SK-N-SH (cell line): ENCODE measurements at regions not wholly inside any gene's neighbourhood (a gene's known extent, or its start where the extent isn't known, plus 50 kb on each side); places are given as distances from the start of the nearest gene placed in this dataset.
A peak's percentile ranks its signal among the peaks of the same experiment; 100 is the strongest.

Source experiments
- CTCF ChIA-PET: fragments of 300-600, 350-600 bp; formaldehyde crosslinking; extraction: SDS; loops from one replicate; lab custom pipeline; 2021; lab: Yijun Ruan, JAX
- POLR2A ChIA-PET: fragments of 350-600 bp; sonication (Branson Sonifier 250); formaldehyde crosslinking; extraction: SDS; loops from one replicate; lab custom pipeline; 2020; ENCODE audit warnings: antibody characterized with exemption, inconsistent platforms; lab: Yijun Ruan, JAX
- DNase-seq: peaks from one replicate; pipeline ENCODE4 v3.0.0; 2012
- H2AFZ ChIP-seq: fragments of 200-600 bp; sonication (generic); 2 replicates; pipeline ENCODE4 v1.8.1; 2016; ENCODE audit warnings: antibody characterized with exemption, mild to moderate bottlenecking, low read depth
- H3F3A ChIP-seq: fragments of 200-600 bp; sonication (generic); replicated peaks from 2 replicates; pipeline ENCODE3; 2016; ENCODE audit warnings: antibody characterized with exemption, mild to moderate bottlenecking; ENCODE audit not compliant: insufficient read depth
- H3K27ac ChIP-seq, 2 experiments: fragments of 200-500 bp in 1 of 2; fragments of 200-600 bp in 1 of 2; sonication (Bioruptor generic) in 1 of 2; sonication (generic), shearing (Covaris generic) in 1 of 2; 2 replicates each; pipeline versions ENCODE4 v1.5.1 to v1.6.1; 2014 to 2016; ENCODE audit warnings: low read depth in 2 of 2, inconsistent platforms in 1 of 2, low read length in 1 of 2, mild to moderate bottlenecking in 1 of 2, mixed read lengths in 1 of 2
- H3K27me3 ChIP-seq: fragments of 200-600 bp; sonication (generic), shearing (Covaris generic); 2 replicates; pipeline ENCODE4 v1.6.1; 2016; ENCODE audit warnings: mixed run types; ENCODE audit not compliant: insufficient read depth
- H3K36me3 ChIP-seq, 2 experiments: fragments of 200-500 bp in 1 of 2; fragments of 200-600 bp in 1 of 2; sonication (Bioruptor generic) in 1 of 2; sonication (generic) in 1 of 2; replicated peaks in 1 of 2; 2 replicates each; pipeline versions ENCODE3 to v1.5.1; 2014 to 2016; ENCODE audit warnings: low read length in 1 of 2, mild to moderate bottlenecking in 1 of 2; ENCODE audit not compliant: insufficient read depth in 2 of 2, control insufficient read depth in 1 of 2
- H3K4me1 ChIP-seq, 2 experiments: fragments of 200-500 bp in 1 of 2; fragments of 200-600 bp in 1 of 2; sonication (Bioruptor generic) in 1 of 2; sonication (generic), shearing (Covaris generic) in 1 of 2; 2 replicates each; pipeline versions ENCODE4 v1.5.1 to v1.6.1; 2014 to 2016; ENCODE audit warnings: low read depth in 1 of 2, low read length in 1 of 2, mixed run types in 1 of 2; ENCODE audit not compliant: insufficient read depth in 2 of 2, control insufficient read depth in 1 of 2
- H3K4me2 ChIP-seq: fragments of 200-600 bp; sonication (generic), shearing (Covaris generic); 2 replicates; pipeline ENCODE4 v1.6.1; 2017; ENCODE audit warnings: mixed run types
- H3K4me3 ChIP-seq, 2 experiments: fragments of 200-500 bp in 1 of 2; fragments of 200-600 bp in 1 of 2; sonication (Bioruptor generic) in 1 of 2; sonication (generic), shearing (Covaris generic) in 1 of 2; 2 replicates each; pipeline versions ENCODE4 v1.5.1 to v1.8.1; 2014 to 2016; ENCODE audit warnings: low read depth in 2 of 2, inconsistent platforms in 1 of 2, low read length in 1 of 2, mild to moderate bottlenecking in 1 of 2, mixed read lengths in 1 of 2, moderate library complexity in 1 of 2
- H3K79me2 ChIP-seq: fragments of 200-600 bp; sonication (generic); 2 replicates; pipeline ENCODE4 v1.8.1; 2017; ENCODE audit warnings: mild to moderate bottlenecking; ENCODE audit not compliant: insufficient read depth
- H3K9ac ChIP-seq: fragments of 200-600 bp; sonication (generic); 2 replicates; pipeline ENCODE4 v1.6.1; 2017; ENCODE audit warnings: mixed run types
- H3K9me2 ChIP-seq: fragments of 200-600 bp; sonication (generic); 2 replicates; pipeline ENCODE4 v1.6.1; 2017; ENCODE audit warnings: mixed run types
- H3K9me3 ChIP-seq: fragments of 200-600 bp; sonication (generic); 2 replicates; pipeline ENCODE4 v1.6.1; 2017; ENCODE audit warnings: mixed run types, mild to moderate bottlenecking, moderate library complexity
- H4K20me1 ChIP-seq: fragments of 200-600 bp; sonication (generic); 2 replicates; pipeline ENCODE4 v1.6.1; 2017; ENCODE audit warnings: mild to moderate bottlenecking, mixed run types; ENCODE audit not compliant: insufficient read depth
- CTCF ChIP-seq: fragments of 200-600 bp; sonication (generic); IDR thresholded peaks from 2 replicates; pipeline ENCODE4 v1.6.1; 2017; ENCODE audit warnings: antibody characterized with exemption, mild to moderate bottlenecking, moderate library complexity
- FOSL2 ChIP-seq: IDR thresholded peaks from 2 replicates; pipeline ENCODE4 v1.4.0; 2012; ENCODE audit warnings: low read depth, mild to moderate bottlenecking, moderate library complexity, borderline replicate concordance
- FOXM1 ChIP-seq: IDR thresholded peaks from 2 replicates; pipeline ENCODE4 v1.4.0; 2012; ENCODE audit warnings: low read depth, mild to moderate bottlenecking
- GATA2 ChIP-seq: sonication (generic); formaldehyde crosslinking; IDR thresholded peaks from 2 replicates; pipeline ENCODE4 v1.5.0; 2020; ENCODE audit warnings: mild to moderate bottlenecking, missing genetic modification reagents
- IRF3 ChIP-seq: fragments of 150-350 bp; IDR thresholded peaks from 2 replicates; pipeline ENCODE4 v1.6.1; 2016; ENCODE audit warnings: mild to moderate bottlenecking, low read depth, low read length
- MXI1 ChIP-seq: IDR thresholded peaks from 2 replicates; pipeline ENCODE4 v1.6.1; 2012; ENCODE audit warnings: mild to moderate bottlenecking, low read depth, low read length, improper control_type of control experiment
- PBX3 ChIP-seq: IDR thresholded peaks from 2 replicates; pipeline ENCODE4; 2012
- POLR2AphosphoS5 ChIP-seq: IDR thresholded peaks from 2 replicates; pipeline ENCODE4 v1.6.1; 2012; ENCODE audit warnings: low read depth, low read length
- RAD21 ChIP-seq: IDR thresholded peaks from 2 replicates; pipeline ENCODE4 v1.6.1; 2012; ENCODE audit warnings: mild to moderate bottlenecking, low read length
- RCOR1 ChIP-seq: fragments of 150-350 bp; IDR thresholded peaks from 2 replicates; pipeline ENCODE4 v1.6.1; 2017; ENCODE audit warnings: antibody characterized with exemption, low read length
- RFX5 ChIP-seq: IDR thresholded peaks from 2 replicates; pipeline ENCODE4 v1.6.1; 2012; ENCODE audit warnings: mild to moderate bottlenecking, improper control_type of control experiment, low read length
- SIN3A ChIP-seq: IDR thresholded peaks from 2 replicates; pipeline ENCODE4 v1.6.1; 2012; ENCODE audit warnings: low read depth, mild to moderate bottlenecking, low read length, moderate library complexity, borderline replicate concordance
- TAF1 ChIP-seq: IDR thresholded peaks from 2 replicates; pipeline ENCODE4 v1.6.1; 2012; ENCODE audit warnings: low read depth, mild to moderate bottlenecking, low read length, moderate library complexity, borderline replicate concordance
- TCF12 ChIP-seq: IDR thresholded peaks from 2 replicates; pipeline ENCODE4 v1.4.0; 2012
- USF2 ChIP-seq: fragments of 150-350 bp; IDR thresholded peaks from 2 replicates; pipeline ENCODE4 v1.6.1; 2017; ENCODE audit warnings: antibody characterized with exemption, low read length, low read depth, borderline replicate concordance
- YY1 ChIP-seq: IDR thresholded peaks from 2 replicates; pipeline ENCODE4 v1.4.0; 2012; ENCODE audit warnings: low read depth, mild to moderate bottlenecking
- WGBS: methylation state at CpG from one replicate; pipeline ENCODE4 v1.1.6; 2017; ENCODE audit warnings: low lambda C conversion rate; 5-methylcytosine and 5-hydroxymethylcytosine counted together

- H2AFZ ChIP-seq = no peak overlapping the region
- H3K9me3 ChIP-seq = no peaks in the 10 kb centered on the region
- no peaks in the 10 kb centered on the region for H3K27me3 ChIP-seq
- no peaks in the 10 kb centered on the region for H3K36me3 ChIP-seq
- CTCF ChIA-PET = interaction anchor here (1.5 kb wide), 1 partner anchor 8 kb away, joined by 3 read pairs; no protein-coding TSS in a partner anchor
- TF ChIP-seq RFX5 (no peak), FOXM1 (no peak), GATA2 (CRISPR knock-in tag) (peak; percentile 34; the same call in 1 of the 2 replicates)
- H3F3A ChIP-seq = no peaks in the 10 kb centered on the region
- no peak overlapping the region for H3K9ac ChIP-seq
- no peaks in the 10 kb centered on the region for H4K20me1 ChIP-seq
- H3K27ac ChIP-seq = no peak overlapping the region
- H3K4me1 ChIP-seq = no peaks in the 10 kb centered on the region
- peak; percentile 1 for DNase-seq
- H3K79me2 ChIP-seq = no peaks in the 10 kb centered on the region
- no peaks in the 10 kb centered on the region for H3K9me2 ChIP-seq
- POLR2A ChIA-PET = no interaction called here
- no peak overlapping the region for H3K4me2 ChIP-seq
- H3K4me3 ChIP-seq = no peak overlapping the region
These were observed 970.2 kb downstream of the SORCS3 start for GRCh38 chr10:105611244-105611798.

- CTCF ChIA-PET = no interaction called here
- no peak for TF ChIP-seq IRF3
- TF ChIP-seq RAD21 = no peak
- TF ChIP-seq FOSL2 = no peak
- TF ChIP-seq MXI1 = no peak
- no peak for TF ChIP-seq POLR2AphosphoS5
- Histone ChIP-seq H3K9ac (no peak overlapping the region), H3K79me2 (no peaks in the 10 kb centered on the region), H3K9me2 (no peaks in the 10 kb centered on the region), H3F3A (no peaks in the 10 kb centered on the region), H2AFZ (no peak overlapping the region), H3K36me3 (no peaks in the 10 kb centered on the region), H3K4me3 (no peak overlapping the region), H3K27me3 (no peaks in the 10 kb centered on the region), H4K20me1 (no peaks in the 10 kb centered on the region), H3K27ac (no peak overlapping the region), H3K4me1 (no peaks in the 10 kb centered on the region), H3K4me2 (no peak overlapping the region), H3K9me3 (no peaks in the 10 kb centered on the region)
- POLR2A ChIA-PET = no interaction called here
- WGBS = 13% methylated on average over 1 of the region's 1 CpG
- DNase-seq = no peak
These were observed 968.4 kb downstream of the SORCS3 start for GRCh38 chr10:105609451-105609850.

GRCh38 chr10:105605918-105606317 lies 964.8 kb downstream of the SORCS3 start:
- H3K4me3 ChIP-seq = no peak overlapping the region
- no peaks in the 10 kb centered on the region for H3K4me1 ChIP-seq
- no peak for DNase-seq
- no peaks in the 10 kb centered on the region for H3K9me3 ChIP-seq
- H4K20me1 ChIP-seq = no peaks in the 10 kb centered on the region
- H3K79me2 ChIP-seq = no peaks in the 10 kb centered on the region
- H3K4me2 ChIP-seq = no peak overlapping the region
- no peak overlapping the region for H3K9ac ChIP-seq
- ChIA-PET CTCF (no interaction called here), POLR2A (no interaction called here)
- no peaks in the 10 kb centered on the region for H3F3A ChIP-seq
- no peaks in the 10 kb centered on the region for H3K27me3 ChIP-seq
- no peak overlapping the region for H3K27ac ChIP-seq
- no peaks in the 10 kb centered on the region for H3K36me3 ChIP-seq
- H3K9me2 ChIP-seq = no peaks in the 10 kb centered on the region
- H2AFZ ChIP-seq = no peak overlapping the region
- TF ChIP-seq TCF12 (no peak), USF2 (no peak), PBX3 (no peak), YY1 (no peak), RCOR1 (no peak), SIN3A (no peak), TAF1 (no peak), CTCF (no peak)
